ENCODE measurements at regions not wholly inside any gene's neighbourhood (a gene's known extent, or its start where the extent isn't known, plus 50 kb on each side); places are given as distances from the start of the nearest gene placed in this dataset.

DNA sequence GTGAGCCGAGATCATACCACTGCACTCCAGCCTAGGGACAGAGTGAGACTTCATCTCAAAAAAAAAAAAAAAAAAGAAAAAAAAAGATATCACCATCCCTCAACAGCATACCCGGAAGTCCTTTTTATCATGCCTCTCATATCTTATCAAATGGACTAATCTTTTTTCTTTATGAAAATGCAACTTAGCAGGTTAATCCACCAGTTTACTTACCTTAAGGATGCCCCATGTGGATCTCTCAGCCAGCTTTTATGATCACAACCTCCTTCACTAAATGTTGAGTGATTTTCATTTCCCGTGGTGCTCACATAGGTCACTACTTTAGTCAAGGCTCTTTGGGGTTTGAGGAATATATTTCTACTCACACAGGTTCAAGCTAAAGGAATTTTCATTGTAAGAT is 248.8 kb upstream of the TBX3 start (continued):
- TF ChIP-seq, protein P1, sequence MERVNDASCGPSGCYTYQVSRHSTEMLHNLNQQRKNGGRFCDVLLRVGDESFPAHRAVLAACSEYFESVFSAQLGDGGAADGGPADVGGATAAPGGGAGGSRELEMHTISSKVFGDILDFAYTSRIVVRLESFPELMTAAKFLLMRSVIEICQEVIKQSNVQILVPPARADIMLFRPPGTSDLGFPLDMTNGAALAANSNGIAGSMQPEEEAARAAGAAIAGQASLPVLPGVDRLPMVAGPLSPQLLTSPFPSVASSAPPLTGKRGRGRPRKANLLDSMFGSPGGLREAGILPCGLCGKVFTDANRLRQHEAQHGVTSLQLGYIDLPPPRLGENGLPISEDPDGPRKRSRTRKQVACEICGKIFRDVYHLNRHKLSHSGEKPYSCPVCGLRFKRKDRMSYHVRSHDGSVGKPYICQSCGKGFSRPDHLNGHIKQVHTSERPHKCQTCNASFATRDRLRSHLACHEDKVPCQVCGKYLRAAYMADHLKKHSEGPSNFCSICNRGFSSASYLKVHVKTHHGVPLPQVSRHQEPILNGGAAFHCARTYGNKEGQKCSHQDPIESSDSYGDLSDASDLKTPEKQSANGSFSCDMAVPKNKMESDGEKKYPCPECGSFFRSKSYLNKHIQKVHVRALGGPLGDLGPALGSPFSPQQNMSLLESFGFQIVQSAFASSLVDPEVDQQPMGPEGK (CRISPR knock-in tag; IDR thresholded peaks at IDR 0.05; ENCODE audit: borderline replicate concordance) = no peak
- TF ChIP-seq ISL1 (CRISPR knock-in tag; IDR thresholded peaks at IDR 0.05) (no peak), TCF4 (CRISPR knock-in tag; IDR thresholded peaks at IDR 0.05; ENCODE audit: borderline replicate concordance) (no peak), ZC3H10 (CRISPR knock-in tag; IDR thresholded peaks at IDR 0.05) (no peak), ZNF565 (CRISPR knock-in tag; conservative IDR thresholded peaks at IDR 0.05; ENCODE audit: low read depth) (no peak)

DNA sequence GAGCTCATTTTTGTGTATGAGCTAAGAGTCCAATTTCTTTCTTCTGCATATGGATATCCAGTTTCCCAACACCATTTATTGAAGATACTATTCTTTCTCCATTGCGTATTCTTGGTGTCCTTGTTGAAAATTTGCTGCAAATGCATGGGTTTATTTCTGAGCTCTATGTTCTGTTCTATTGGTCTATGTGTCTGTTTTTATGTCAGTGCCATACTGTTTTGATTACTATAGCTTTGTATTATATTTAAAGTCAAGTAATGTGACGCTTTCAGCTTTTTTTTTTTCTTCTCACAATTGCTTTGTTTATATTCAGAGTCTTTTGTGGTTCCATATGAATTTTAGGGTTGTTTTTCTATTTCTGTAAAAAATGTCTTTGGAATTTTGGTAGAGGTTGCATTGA is 247.1 kb upstream of the TBX3 start:
- no peak for TF ChIP-seq ISL1 (CRISPR knock-in tag; IDR thresholded peaks at IDR 0.05)
- no peak for TF ChIP-seq CSDC2 (CRISPR knock-in tag; IDR thresholded peaks at IDR 0.05)
- TF ChIP-seq ZNF565 (CRISPR knock-in tag; conservative IDR thresholded peaks at IDR 0.05; ENCODE audit: low read depth) = no peak
- no peak for TF ChIP-seq TCF4 (CRISPR knock-in tag; IDR thresholded peaks at IDR 0.05; ENCODE audit: borderline replicate concordance)
- no peak for TF ChIP-seq GLIS3 (CRISPR knock-in tag; IDR thresholded peaks at IDR 0.05)
- TF ChIP-seq, protein P2, sequence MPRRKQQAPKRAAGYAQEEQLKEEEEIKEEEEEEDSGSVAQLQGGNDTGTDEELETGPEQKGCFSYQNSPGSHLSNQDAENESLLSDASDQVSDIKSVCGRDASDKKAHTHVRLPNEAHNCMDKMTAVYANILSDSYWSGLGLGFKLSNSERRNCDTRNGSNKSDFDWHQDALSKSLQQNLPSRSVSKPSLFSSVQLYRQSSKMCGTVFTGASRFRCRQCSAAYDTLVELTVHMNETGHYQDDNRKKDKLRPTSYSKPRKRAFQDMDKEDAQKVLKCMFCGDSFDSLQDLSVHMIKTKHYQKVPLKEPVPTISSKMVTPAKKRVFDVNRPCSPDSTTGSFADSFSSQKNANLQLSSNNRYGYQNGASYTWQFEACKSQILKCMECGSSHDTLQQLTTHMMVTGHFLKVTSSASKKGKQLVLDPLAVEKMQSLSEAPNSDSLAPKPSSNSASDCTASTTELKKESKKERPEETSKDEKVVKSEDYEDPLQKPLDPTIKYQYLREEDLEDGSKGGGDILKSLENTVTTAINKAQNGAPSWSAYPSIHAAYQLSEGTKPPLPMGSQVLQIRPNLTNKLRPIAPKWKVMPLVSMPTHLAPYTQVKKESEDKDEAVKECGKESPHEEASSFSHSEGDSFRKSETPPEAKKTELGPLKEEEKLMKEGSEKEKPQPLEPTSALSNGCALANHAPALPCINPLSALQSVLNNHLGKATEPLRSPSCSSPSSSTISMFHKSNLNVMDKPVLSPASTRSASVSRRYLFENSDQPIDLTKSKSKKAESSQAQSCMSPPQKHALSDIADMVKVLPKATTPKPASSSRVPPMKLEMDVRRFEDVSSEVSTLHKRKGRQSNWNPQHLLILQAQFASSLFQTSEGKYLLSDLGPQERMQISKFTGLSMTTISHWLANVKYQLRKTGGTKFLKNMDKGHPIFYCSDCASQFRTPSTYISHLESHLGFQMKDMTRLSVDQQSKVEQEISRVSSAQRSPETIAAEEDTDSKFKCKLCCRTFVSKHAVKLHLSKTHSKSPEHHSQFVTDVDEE (CRISPR knock-in tag; IDR thresholded peaks at IDR 0.05) = no peak
- ATAC-seq = no peak

DNA sequence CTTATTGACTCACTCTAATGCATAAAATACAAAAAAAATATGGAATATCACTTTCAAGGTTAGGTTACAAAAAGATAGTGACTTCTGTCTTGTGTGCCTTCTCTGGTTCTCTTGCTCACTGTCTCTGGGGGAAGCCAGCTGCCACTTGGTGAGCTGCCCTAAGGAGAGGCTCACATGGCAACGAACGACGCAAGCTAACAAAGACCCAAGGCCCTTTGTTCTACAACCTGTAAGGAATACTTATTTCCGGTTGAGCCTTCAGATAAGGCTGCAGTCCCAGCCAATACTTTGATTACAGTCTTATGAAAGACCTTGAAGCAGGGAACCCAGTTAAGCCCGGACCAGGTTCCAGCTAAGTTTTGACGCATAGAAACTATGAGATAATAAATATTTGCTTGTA is 242.4 kb upstream of the TBX3 start:
- ATAC-seq = no peak
- TF ChIP-seq GLIS3 (CRISPR knock-in tag; IDR thresholded peaks at IDR 0.05) (no peak), ZNF8 (CRISPR knock-in tag; IDR thresholded peaks at IDR 0.05) (no peak), ESRRG (CRISPR knock-in tag; IDR thresholded peaks at IDR 0.05) (no peak), ZNF70 (CRISPR knock-in tag; IDR thresholded peaks at IDR 0.05) (no peak), RARB (CRISPR knock-in tag; IDR thresholded peaks at IDR 0.05) (no peak), ARNTL (CRISPR knock-in tag; IDR thresholded peaks at IDR 0.05; ENCODE audit: borderline replicate concordance, low read depth) (no peak), ZNF565 (CRISPR knock-in tag; conservative IDR thresholded peaks at IDR 0.05; ENCODE audit: low read depth) (no peak), ISL1 (CRISPR knock-in tag; IDR thresholded peaks at IDR 0.05) (no peak), BACH2 (CRISPR knock-in tag; IDR thresholded peaks at IDR 0.05; ENCODE audit: borderline replicate concordance) (no peak), TOX (CRISPR knock-in tag; IDR thresholded peaks at IDR 0.05; ENCODE audit: borderline replicate concordance) (no peak), SNAI2 (CRISPR knock-in tag; IDR thresholded peaks at IDR 0.05) (no peak)
- TF ChIP-seq, protein P1 (CRISPR knock-in tag; IDR thresholded peaks at IDR 0.05; ENCODE audit: borderline replicate concordance) = no peak
- TF ChIP-seq, protein P3, sequence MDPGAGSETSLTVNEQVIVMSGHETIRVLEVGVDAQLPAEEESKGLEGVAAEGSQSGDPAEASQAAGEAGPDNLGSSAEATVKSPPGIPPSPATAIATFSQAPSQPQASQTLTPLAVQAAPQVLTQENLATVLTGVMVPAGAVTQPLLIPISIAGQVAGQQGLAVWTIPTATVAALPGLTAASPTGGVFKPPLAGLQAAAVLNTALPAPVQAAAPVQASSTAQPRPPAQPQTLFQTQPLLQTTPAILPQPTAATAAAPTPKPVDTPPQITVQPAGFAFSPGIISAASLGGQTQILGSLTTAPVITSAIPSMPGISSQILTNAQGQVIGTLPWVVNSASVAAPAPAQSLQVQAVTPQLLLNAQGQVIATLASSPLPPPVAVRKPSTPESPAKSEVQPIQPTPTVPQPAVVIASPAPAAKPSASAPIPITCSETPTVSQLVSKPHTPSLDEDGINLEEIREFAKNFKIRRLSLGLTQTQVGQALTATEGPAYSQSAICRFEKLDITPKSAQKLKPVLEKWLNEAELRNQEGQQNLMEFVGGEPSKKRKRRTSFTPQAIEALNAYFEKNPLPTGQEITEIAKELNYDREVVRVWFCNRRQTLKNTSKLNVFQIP (CRISPR knock-in tag; IDR thresholded peaks at IDR 0.05; ENCODE audit: borderline replicate concordance, low read depth) = no peak

DNA sequence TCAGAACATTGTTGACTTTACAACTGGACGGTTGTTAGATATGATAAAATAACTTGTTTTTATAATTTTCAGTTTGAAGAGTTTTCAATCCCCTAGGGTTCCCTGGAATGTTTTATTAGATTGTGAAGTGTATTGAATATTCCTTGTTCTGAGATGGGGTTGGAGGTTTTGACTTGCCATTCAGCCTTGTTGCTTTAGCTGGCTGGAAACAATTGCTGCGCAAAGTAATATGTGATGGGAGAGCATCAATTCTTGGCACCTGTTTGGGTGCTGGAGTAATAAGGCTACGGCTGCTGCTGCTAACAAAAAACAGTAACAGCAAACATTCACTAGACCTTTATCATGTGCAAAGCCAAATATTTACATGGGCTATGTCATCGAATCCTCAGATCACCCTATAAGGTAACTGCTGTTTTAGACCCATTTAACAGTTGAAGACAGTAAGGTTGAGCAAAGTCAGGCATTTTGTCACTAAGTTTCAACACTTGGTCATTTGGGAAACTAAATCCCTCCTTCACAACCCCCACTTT is 241.0 kb upstream of the TBX3 start:
- ATAC-seq = no peak
- TF ChIP-seq ARNTL (CRISPR knock-in tag; IDR thresholded peaks at IDR 0.05; ENCODE audit: borderline replicate concordance, low read depth) (no peak), ZC3H10 (CRISPR knock-in tag; IDR thresholded peaks at IDR 0.05) (no peak), RARB (CRISPR knock-in tag; IDR thresholded peaks at IDR 0.05) (no peak), ZNF70 (CRISPR knock-in tag; IDR thresholded peaks at IDR 0.05) (no peak), ZFP30 (CRISPR knock-in tag; IDR thresholded peaks at IDR 0.05) (no peak), ESRRG (CRISPR knock-in tag; IDR thresholded peaks at IDR 0.05) (no peak), ZFP3 (CRISPR knock-in tag; IDR thresholded peaks at IDR 0.05) (no peak), BACH2 (CRISPR knock-in tag; IDR thresholded peaks at IDR 0.05; ENCODE audit: borderline replicate concordance) (no peak), SNAI2 (CRISPR knock-in tag; IDR thresholded peaks at IDR 0.05) (no peak), PPARA (CRISPR knock-in tag; IDR thresholded peaks at IDR 0.05; ENCODE audit: borderline replicate concordance) (no peak)
- TF ChIP-seq, protein P1 (CRISPR knock-in tag; IDR thresholded peaks at IDR 0.05; ENCODE audit: borderline replicate concordance) = no peak
- TF ChIP-seq, protein P4, sequence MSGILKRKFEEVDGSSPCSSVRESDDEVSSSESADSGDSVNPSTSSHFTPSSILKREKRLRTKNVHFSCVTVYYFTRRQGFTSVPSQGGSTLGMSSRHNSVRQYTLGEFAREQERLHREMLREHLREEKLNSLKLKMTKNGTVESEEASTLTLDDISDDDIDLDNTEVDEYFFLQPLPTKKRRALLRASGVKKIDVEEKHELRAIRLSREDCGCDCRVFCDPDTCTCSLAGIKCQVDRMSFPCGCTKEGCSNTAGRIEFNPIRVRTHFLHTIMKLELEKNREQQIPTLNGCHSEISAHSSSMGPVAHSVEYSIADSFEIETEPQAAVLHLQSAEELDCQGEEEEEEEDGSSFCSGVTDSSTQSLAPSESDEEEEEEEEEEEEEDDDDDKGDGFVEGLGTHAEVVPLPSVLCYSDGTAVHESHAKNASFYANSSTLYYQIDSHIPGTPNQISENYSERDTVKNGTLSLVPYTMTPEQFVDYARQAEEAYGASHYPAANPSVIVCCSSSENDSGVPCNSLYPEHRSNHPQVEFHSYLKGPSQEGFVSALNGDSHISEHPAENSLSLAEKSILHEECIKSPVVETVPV (CRISPR knock-in tag; IDR thresholded peaks at IDR 0.05) = no peak
- TF ChIP-seq, protein P3 (CRISPR knock-in tag; IDR thresholded peaks at IDR 0.05; ENCODE audit: borderline replicate concordance, low read depth) = no peak
